ENCODE measurements at regions not wholly inside any gene's neighbourhood (a gene's known extent, or its start where the extent isn't known, plus 50 kb on each side); places are given as distances from the start of the nearest gene placed in this dataset.

GRCh38 chr10:131000244-131000643, 311.3 kb downstream of the TCERG1L start:
- no peak for TF ChIP-seq CTCF (conservative IDR thresholded peaks at IDR 0.05; ENCODE audit: low read depth, low read length)
- TF ChIP-seq EZH2 (IDR thresholded peaks at IDR 0.05; ENCODE audit: borderline replicate concordance, low read depth, low read length, poor library complexity, severe bottlenecking), result no peak

Data from A673 (cell line).